HG03558 (cell line): ENCODE measurements at regions not wholly inside any gene's neighbourhood (a gene's known extent, or its start where the extent isn't known, plus 50 kb on each side); places are given as distances from the start of the nearest gene placed in this dataset.
A peak's percentile ranks its signal among the peaks of the same experiment; 100 is the strongest.

Experiments used
- ATAC-seq: cut with Tn5 transposase; IDR thresholded peaks from one replicate; pipeline ENCODE4 v1.9.1; 2021; ENCODE audit warnings: moderate number of reproducible peaks; ENCODE audit not compliant: unreplicated experiment; ENCODE audit errors: extremely low read depth

DNA sequence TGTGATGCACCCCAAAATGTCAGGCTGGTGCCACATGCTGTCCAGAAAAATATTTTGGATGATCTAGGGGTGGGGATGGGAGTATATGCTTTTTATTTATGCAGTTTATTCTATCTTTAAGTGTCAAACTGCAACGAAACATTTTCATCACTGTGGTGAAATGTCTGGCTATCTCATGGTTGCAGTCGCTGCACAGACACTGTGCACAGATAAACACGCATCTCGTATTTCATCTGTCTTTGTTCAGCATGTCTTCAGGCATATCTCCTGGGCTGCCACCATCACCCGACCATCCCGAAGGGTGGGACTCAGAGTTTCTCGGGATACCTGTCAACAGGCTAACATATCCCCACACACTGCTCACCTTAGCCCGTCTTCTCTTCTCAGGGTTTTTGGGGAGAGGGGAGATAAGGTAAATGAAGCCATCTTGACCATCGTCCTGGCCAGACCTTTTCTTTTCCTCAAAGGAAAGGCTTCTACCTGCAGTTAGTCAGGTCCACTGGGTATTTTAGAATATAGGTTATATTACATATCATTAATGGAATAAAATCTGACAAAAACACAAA is 80.7 kb upstream of the NABP1 start:
- ATAC-seq: no peak

DNA sequence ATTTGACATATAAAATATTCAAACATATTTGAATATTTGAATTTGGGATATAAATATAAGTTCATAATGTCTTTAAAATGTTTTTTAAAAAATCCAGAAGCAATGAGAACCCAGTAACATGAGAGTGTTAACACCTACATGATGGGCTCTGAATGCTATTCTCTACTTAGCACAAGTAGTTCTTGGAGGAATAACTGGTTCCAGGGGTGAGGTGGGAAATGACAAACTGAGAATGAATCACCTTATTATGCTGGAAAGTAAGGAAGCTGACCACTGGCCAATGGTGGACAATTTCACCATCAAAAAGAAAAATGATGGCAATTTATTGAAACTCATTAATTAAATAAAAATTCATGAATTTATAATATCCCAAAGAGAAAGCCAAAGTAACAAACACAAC is 79.6 kb upstream of the NABP1 start:
- no peak for ATAC-seq

DNA sequence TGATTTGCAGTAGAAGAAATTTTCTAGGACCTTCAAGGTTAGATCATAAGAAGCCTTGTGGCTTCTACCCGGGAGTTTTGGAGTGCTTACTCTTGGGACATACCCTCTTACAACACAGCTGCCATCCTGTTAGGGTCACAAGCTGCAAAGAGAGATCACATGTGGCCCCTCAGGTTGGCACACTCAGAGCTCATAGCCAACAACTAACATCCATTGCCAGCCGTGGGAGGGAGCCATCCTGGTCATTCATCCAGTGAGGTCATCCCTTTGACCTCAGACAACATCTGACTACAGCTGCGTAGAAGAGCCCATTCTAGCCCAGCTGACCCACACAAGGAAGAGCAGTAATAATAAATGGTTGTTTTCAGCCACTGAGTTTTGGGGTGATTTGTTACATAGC is 76.9 kb upstream of the NABP1 start:
- ATAC-seq: no peak

DNA sequence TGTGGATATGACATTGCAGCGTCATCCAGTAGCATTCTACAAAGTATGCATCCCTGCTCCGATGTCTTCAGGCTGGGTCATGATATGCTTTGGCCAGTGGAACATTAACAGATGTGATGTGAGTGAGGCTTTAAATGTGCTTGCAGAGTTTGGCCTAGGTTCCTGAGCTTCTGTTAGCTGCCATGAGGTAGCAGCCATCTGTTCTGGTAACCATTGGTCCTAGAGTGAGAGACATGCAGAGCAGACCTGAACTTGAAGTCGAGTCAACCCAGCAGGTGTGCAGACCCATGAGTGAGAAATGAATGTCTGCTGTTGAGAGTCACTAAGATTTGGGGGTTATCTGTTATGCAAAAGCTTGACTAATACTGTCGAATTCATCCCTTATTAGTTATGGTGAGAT is 73.8 kb upstream of the NABP1 start:
- ATAC-seq: no peak

GRCh38 chr2:191607096-191607495 is 70.8 kb upstream of the NABP1 start:
- no peak for ATAC-seq

DNA sequence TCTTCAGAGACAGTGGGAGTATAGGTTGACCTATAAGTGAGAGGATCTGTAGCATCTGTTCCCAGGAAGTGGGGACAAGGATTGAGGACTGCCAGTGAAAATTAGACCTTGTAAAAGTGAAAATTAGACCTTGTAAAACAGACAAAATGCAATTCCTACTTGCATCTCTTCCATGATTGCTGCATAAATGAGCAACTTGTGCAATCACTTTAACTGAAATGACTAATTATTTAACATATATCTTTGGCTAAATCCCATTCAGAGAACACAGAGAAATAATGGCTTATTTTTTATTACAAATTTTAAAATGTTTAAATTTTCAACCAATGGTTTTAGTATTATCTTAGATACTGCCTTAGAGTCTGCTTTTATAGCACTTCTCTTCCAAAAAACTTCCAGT is 67.2 kb upstream of the NABP1 start:
- no peak for ATAC-seq

- ATAC-seq: peak; percentile 97
Observed at GRCh38 chr2:191611614-191612013, 66.3 kb upstream of the NABP1 start.

DNA sequence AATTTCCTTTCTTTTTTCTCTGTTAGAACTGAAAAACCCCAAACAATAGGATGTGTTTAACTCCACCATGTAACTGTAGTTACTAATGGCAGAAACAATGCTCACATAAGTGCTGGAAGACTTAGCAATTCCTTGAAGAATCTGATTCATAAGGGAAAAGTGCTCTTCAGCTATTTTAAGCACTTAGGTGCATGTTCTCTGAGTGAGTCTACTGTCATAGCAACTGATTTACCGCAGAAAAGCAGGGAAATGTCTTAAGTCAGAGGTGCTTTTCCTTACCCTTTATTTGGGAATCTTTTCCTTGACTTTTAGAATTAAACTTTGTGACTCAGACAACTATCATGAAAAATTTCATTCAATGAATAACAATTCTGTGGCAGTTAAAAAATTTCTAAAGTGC is 65.4 kb upstream of the NABP1 start:
- no peak for ATAC-seq

DNA sequence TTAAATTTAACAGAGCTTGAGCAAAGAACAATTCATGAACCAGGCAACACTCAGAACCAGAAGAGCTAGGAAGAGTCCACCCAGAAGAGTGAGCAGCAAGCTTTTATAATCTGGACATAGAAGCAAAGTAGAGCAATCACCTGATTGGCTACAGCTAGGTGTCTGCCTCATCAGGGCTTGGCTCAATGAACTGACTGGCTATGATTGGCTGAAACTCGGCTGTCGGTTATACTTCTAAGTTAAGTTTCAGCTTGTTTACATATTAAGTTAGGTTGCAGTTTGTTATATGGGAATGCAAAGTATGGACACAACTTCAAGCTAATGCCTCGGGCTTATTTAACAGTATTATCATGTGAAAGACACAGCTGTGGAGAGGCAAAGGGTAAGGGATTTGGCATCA is 63.2 kb upstream of the NABP1 start:
- no peak for ATAC-seq

- ATAC-seq: no peak
Observed at GRCh38 chr2:191615596-191615995, 62.3 kb upstream of the NABP1 start.

DNA sequence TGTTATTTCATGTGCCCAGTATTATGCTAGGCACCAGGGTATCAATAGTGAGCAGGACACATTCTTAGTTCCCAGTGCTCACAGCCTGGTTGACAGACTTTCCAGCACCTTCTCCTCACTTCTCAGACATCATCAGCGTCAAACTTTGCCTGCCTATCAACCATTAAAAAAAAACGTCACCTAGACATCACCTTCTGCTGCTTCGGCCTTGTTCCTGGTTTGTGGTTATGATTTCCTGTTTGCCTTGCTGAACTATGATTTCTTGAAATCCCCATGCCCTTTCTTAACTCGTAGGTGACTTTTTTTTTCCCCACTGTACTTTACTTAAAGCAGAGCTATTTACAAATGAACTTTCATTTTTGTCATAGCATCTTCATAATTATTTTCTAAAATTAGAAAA is 60.4 kb upstream of the NABP1 start:
- peak; percentile 79 for ATAC-seq

GRCh38 chr2:191618046-191618780 is 59.7 kb upstream of the NABP1 start:
- ATAC-seq: no peak

DNA sequence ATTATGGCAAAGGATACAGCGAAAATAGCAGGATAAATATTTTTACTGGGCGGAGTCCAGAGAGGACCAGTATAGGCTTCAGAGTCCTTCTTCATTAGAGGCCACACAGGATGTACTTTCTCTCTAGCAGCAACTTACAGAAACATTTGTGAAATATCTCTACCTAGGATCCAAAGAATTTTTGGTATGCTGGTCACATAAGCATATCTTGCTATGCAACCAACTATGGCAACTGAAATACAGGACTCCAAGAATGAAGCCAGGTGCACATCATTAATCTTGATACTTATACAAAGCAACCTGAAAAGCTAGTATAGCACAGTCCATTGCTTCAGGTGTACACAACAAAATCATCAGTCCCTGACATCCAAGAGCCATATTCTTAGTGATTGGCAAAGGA is 59.1 kb upstream of the NABP1 start:
- ATAC-seq: no peak

- no peak for ATAC-seq
Observed at GRCh38 chr2:191620144-191620543, 57.8 kb upstream of the NABP1 start.

DNA sequence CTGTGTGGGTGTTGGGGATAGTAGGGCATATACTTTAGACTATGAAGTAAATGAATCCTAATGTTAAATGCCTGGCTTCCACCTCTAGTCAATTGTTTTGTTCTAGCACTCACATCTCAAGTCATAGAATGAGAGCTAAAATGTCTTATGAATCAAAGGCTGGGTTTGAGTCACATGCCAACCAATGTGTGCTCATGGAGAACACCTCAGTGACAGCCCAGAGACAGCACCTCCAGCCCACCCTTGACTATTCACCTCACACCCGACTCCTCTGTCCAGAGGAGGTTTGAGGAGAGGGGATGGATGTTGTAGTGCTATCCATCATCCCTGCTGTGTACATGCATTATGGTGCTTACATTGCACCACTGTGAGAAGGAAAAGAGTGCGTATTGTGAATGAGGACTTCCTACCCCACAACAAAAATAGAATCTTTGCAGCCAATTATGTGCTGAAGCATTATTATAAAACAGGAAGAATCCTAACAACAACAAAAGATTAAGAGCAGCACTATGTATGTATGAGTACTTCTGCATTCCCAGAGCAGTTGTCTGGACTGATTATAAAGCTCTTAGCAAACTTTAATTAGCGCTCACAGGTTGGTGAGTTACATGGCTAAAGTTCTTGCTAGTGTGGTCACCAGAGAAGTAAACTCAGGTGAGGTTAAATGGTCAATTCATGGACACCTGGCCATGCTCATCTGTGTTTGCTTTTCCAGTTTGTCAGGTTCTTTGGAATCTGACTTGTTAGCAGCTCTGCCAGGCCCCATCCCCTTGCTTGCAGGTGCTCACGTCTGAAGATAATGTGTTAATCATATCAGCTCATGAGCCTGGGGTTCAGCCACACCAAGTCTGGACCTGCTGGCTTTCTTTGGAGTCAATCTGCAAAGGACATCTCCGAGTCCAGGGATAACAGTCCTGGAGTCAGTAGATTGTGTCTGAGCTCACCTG is 55.3 kb upstream of the NABP1 start:
- no peak for ATAC-seq

GRCh38 chr2:191625016-191625415 is 52.9 kb upstream of the NABP1 start:
- no peak for ATAC-seq

- no peak for ATAC-seq
Observed at GRCh38 chr2:191625446-191625845, 52.5 kb upstream of the NABP1 start.

GRCh38 chr2:191626497-191627151 is 51.3 kb upstream of the NABP1 start:
- no peak for ATAC-seq

- ATAC-seq: no peak
Observed at GRCh38 chr2:191627518-191627917, 50.4 kb upstream of the NABP1 start.
